HG03175 (cell line): ENCODE measurements at regions not wholly inside any gene's neighbourhood (a gene's known extent, or its start where the extent isn't known, plus 50 kb on each side); places are given as distances from the start of the nearest gene placed in this dataset.

Experiments used
- ATAC-seq: cut with Tn5 transposase; IDR thresholded peaks from one replicate; pipeline ENCODE4 v1.9.1; 2021; ENCODE audit warnings: mild to moderate bottlenecking, moderate library complexity; ENCODE audit not compliant: unreplicated experiment

GRCh38 chr9:118457171-118458000 is 753.2 kb downstream of the TLR4 start:
- ATAC-seq: no peak

DNA sequence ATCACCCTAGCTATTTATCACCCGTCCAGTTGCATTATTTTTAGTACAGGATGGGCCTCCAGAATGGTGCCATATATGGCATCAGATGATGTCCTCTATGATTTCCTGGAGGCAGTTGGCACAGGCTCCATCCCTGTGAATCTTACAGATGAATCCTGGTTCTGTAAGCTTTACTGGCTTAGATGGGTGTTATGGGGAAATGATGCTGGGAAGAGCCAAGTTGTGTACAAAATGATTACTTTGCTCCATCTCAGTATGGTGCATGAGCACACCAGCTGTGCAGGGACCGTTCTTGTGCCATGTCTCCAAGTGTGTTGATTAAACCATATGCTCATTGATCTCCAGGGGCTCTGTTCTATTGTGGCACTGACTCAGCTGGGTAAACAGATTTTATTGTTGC is 755.7 kb downstream of the TLR4 start:
- ATAC-seq: no peak

GRCh38 chr9:118463419-118463818 is 759.2 kb downstream of the TLR4 start:
- no peak for ATAC-seq

- ATAC-seq: no peak
Measured at GRCh38 chr9:118473521-118473920, 769.3 kb downstream of the TLR4 start.

DNA sequence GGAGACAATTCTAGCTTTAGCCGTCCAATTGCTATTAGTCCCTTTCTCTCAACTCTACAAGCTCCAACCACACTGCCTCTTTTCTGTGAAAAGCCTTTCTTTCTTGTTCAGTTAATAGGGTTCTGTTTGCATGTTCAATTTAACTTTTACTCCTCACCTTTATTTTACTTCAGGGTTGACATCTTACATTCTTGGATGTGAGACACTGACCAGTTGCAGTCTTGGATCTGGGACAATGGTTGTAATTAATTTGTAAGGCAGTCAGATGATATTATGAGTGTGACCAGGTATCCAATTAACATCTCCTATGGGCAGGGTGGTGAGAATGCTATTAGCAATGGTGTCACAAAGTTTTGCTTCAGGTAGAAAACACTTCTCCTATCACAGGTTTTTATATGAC is 774.5 kb downstream of the TLR4 start:
- no peak for ATAC-seq

DNA sequence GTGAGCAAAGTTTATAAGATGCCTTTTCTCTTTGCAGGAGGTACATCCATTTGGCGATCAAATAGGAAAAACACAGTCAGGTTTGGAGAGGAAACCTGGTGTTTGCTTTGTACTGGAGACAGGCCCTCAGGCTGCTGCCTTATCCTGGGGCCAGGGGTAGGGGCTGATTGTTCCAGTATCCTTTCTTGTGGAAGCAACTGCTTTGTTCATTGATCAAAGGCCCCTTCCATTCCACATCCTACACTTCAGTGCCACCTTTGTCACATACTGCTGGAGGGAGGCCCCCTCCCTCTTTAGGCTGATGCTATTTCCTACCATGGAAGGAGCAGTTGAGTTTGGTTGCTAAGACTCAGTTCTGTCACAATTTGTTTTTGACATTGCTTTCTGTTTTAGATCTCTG is 778.1 kb downstream of the TLR4 start:
- ATAC-seq: no peak

GRCh38 chr9:118483677-118484076 is 779.5 kb downstream of the TLR4 start:
- no peak for ATAC-seq

GRCh38 chr9:118503236-118503635 is 799.0 kb downstream of the TLR4 start:
- no peak for ATAC-seq

DNA sequence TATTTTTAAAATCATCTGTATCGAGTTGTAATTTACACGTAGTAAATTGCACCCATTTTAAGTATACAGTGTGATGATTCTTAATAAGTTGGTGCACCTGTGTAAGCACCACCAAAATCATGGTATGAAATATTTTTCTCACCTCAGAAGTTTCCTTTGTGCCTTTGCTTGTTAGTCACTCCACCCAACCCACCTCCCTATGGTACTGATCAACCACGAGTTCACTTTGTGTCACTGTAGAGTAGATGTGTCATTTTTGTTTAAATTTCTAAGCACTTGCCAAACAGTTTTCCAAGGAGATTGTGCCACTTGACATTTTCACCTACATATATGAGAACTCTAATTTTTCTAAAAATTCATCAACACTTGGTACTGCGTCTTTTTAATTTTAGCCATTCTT is 806.5 kb downstream of the TLR4 start:
- ATAC-seq: no peak

GRCh38 chr9:118515947-118516346 is 811.7 kb downstream of the TLR4 start:
- ATAC-seq: no peak

GRCh38 chr9:118521261-118521660 is 817.1 kb downstream of the TLR4 start:
- ATAC-seq: no peak

GRCh38 chr9:118522093-118523028 is 818.2 kb downstream of the TLR4 start:
- peak; percentile 94 for ATAC-seq

GRCh38 chr9:118527261-118527660 is 823.1 kb downstream of the TLR4 start:
- no peak for ATAC-seq

DNA sequence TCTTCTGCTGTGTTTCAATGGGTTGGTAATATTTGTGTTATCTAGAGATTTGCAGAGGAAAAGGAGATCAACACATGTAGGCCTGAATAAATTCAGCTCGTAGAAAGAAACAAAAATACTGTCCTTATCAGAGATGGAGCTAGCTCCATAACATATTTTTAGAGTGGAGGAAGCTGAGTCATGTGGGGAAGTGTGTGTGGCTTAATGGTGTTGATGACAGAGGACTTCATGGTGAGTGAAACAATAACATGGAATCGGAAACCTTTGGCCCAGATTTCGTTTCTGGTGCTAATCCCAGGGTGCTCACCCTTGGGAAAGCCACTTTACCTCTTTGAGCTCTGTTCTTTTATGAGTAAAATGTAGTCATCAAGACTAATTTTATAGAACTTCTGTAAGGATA is 825.0 kb downstream of the TLR4 start:
- ATAC-seq: peak; percentile 43

GRCh38 chr9:118529624-118530214 is 825.5 kb downstream of the TLR4 start:
- peak; percentile 95 for ATAC-seq

GRCh38 chr9:118532592-118532991 is 828.4 kb downstream of the TLR4 start:
- ATAC-seq: no peak

DNA sequence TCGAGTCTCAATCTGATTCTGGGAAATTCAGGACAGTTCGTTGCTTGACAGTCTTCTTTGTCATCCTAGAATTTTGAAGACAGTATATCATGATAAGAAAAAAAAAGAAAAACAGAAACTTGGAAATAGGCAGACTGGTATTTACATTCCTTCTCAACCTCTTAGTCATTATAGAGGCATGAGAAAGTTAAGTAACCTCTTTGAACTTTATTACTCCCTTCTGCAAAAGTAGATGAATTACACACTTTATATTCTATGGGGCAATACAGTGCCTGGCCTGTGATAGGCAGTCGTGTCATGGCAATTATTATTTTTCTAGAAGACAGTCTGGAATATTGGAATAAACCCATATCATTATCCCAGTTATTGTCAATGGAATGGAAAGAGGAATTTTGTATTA is 828.9 kb downstream of the TLR4 start:
- ATAC-seq: no peak

DNA sequence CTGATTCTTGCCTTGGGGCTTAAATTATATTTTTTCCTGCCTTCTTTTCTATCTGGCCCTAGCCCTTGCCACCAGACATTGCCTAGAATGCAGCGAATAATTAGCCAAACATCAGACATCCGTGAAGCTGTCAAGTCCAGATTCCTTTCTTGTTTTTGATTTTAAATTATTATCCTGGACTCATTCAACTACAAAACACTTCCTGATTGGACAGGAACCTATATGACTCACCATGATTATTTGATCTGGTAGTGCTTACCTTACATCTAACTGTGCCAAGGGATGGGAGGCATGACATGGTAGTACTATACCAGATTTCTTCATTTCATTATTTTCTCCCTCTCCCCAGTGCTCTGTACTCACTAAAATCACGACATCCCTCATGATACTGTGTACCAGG is 829.6 kb downstream of the TLR4 start:
- ATAC-seq: no peak

- ATAC-seq: no peak
Measured at GRCh38 chr9:118536153-118536552, 832.0 kb downstream of the TLR4 start.

GRCh38 chr9:118538959-118539358 is 830.3 kb downstream of the BRINP1 start:
- no peak for ATAC-seq

GRCh38 chr9:118553465-118553864 is 815.8 kb downstream of the BRINP1 start:
- ATAC-seq: no peak

DNA sequence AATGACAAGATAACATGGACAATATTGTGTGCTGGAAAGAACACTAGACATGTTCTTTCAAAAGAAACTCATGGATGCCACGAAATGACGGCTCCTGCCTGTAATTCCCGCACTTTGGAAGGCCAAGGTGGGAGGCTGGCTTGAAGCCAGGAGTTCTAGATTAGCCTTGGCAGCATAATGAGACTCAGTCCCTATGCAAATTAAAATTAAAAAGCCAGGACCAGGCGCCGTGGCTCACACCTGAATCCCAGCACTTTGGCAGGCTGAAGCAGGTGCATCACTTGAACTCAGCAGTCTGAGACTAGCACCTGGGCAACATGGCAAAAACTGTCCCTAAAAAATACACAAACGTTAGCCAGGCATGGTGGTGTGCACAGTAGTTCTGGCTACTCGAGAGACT is 814.2 kb downstream of the BRINP1 start:
- ATAC-seq: no peak
